GM23338 (cell line): ENCODE measurements at regions not wholly inside any gene's neighbourhood (a gene's known extent, or its start where the extent isn't known, plus 50 kb on each side); places are given as distances from the start of the nearest gene placed in this dataset.

Experiments
- EZH2 ChIP-seq: fragments of 200-600 bp; sonication (generic); IDR thresholded peaks from one replicate; pipeline ENCODE4 v1.8.0; 2017; ENCODE audit warnings: antibody characterized with exemption, mild to moderate bottlenecking, low read depth; ENCODE audit not compliant: unreplicated experiment
- EZH2phosphoT487 ChIP-seq: fragments of 200-600 bp; sonication (generic); IDR thresholded peaks from one replicate; pipeline ENCODE4 v1.8.1; 2018; ENCODE audit warnings: antibody characterized with exemption; ENCODE audit not compliant: unreplicated experiment
- JUNB ChIP-seq: IDR thresholded peaks from one replicate; pipeline ENCODE4 v1.6.1; 2016; ENCODE audit warnings: antibody characterized with exemption; ENCODE audit not compliant: unreplicated experiment
- POLR2AphosphoS5 ChIP-seq: IDR thresholded peaks from 2 replicates; pipeline ENCODE4 v1.6.1; 2016; ENCODE audit warnings: antibody characterized with exemption, low read depth
- STAT1 ChIP-seq: IDR thresholded peaks from one replicate; pipeline ENCODE4 v1.6.1; 2016; ENCODE audit warnings: antibody characterized with exemption; ENCODE audit not compliant: unreplicated experiment
- TF ChIP-seq, protein P1 (sequence below), 2 experiments: fragments of 200-600 bp in 1 of 2; sonication (generic) in 1 of 2; conservative IDR thresholded peaks; 2 replicates each; pipeline versions ENCODE4 v1.5.1 to v1.6.1; 2016 to 2017; ENCODE audit warnings: antibody characterized with exemption in 2 of 2, low read depth in 2 of 2, mild to moderate bottlenecking in 2 of 2, moderate library complexity in 1 of 2
- TF ChIP-seq, protein P2 (sequence below): fragments of 250-450 bp; sonication (Bioruptor Pico); IDR thresholded peaks from 2 replicates; pipeline ENCODE4 v1.5.0; 2020; ENCODE audit warnings: mild to moderate bottlenecking, moderate library complexity

DNA sequence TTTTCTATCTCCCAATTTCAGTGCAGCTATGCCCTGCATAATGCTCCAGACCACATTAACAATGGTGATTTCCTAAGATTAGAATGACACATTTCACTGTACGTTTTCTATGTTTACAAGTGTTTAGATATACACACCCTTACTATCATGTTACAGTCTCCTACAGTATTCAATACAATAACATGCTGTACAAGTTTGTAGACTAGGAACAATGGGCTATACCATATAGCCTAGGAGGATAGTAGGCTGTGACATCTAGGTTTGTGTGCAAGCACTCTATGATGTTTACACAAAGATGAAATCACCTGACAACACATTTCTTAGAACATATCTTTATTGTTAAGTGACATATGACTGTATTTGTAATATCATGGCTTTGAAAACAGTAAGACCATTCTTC, 1435.6 kb upstream of the NUDT12 start:
- TF ChIP-seq POLR2AphosphoS5 (no peak), STAT1 (no peak), EZH2phosphoT487 (no peak), JUNB (no peak), EZH2 (no peak)
- TF ChIP-seq, protein P1, sequence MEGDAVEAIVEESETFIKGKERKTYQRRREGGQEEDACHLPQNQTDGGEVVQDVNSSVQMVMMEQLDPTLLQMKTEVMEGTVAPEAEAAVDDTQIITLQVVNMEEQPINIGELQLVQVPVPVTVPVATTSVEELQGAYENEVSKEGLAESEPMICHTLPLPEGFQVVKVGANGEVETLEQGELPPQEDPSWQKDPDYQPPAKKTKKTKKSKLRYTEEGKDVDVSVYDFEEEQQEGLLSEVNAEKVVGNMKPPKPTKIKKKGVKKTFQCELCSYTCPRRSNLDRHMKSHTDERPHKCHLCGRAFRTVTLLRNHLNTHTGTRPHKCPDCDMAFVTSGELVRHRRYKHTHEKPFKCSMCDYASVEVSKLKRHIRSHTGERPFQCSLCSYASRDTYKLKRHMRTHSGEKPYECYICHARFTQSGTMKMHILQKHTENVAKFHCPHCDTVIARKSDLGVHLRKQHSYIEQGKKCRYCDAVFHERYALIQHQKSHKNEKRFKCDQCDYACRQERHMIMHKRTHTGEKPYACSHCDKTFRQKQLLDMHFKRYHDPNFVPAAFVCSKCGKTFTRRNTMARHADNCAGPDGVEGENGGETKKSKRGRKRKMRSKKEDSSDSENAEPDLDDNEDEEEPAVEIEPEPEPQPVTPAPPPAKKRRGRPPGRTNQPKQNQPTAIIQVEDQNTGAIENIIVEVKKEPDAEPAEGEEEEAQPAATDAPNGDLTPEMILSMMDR (conservative IDR thresholded peaks at IDR 0.05; ENCODE audit: low read depth in 2 of 2): no peak
- TF ChIP-seq, protein P2, sequence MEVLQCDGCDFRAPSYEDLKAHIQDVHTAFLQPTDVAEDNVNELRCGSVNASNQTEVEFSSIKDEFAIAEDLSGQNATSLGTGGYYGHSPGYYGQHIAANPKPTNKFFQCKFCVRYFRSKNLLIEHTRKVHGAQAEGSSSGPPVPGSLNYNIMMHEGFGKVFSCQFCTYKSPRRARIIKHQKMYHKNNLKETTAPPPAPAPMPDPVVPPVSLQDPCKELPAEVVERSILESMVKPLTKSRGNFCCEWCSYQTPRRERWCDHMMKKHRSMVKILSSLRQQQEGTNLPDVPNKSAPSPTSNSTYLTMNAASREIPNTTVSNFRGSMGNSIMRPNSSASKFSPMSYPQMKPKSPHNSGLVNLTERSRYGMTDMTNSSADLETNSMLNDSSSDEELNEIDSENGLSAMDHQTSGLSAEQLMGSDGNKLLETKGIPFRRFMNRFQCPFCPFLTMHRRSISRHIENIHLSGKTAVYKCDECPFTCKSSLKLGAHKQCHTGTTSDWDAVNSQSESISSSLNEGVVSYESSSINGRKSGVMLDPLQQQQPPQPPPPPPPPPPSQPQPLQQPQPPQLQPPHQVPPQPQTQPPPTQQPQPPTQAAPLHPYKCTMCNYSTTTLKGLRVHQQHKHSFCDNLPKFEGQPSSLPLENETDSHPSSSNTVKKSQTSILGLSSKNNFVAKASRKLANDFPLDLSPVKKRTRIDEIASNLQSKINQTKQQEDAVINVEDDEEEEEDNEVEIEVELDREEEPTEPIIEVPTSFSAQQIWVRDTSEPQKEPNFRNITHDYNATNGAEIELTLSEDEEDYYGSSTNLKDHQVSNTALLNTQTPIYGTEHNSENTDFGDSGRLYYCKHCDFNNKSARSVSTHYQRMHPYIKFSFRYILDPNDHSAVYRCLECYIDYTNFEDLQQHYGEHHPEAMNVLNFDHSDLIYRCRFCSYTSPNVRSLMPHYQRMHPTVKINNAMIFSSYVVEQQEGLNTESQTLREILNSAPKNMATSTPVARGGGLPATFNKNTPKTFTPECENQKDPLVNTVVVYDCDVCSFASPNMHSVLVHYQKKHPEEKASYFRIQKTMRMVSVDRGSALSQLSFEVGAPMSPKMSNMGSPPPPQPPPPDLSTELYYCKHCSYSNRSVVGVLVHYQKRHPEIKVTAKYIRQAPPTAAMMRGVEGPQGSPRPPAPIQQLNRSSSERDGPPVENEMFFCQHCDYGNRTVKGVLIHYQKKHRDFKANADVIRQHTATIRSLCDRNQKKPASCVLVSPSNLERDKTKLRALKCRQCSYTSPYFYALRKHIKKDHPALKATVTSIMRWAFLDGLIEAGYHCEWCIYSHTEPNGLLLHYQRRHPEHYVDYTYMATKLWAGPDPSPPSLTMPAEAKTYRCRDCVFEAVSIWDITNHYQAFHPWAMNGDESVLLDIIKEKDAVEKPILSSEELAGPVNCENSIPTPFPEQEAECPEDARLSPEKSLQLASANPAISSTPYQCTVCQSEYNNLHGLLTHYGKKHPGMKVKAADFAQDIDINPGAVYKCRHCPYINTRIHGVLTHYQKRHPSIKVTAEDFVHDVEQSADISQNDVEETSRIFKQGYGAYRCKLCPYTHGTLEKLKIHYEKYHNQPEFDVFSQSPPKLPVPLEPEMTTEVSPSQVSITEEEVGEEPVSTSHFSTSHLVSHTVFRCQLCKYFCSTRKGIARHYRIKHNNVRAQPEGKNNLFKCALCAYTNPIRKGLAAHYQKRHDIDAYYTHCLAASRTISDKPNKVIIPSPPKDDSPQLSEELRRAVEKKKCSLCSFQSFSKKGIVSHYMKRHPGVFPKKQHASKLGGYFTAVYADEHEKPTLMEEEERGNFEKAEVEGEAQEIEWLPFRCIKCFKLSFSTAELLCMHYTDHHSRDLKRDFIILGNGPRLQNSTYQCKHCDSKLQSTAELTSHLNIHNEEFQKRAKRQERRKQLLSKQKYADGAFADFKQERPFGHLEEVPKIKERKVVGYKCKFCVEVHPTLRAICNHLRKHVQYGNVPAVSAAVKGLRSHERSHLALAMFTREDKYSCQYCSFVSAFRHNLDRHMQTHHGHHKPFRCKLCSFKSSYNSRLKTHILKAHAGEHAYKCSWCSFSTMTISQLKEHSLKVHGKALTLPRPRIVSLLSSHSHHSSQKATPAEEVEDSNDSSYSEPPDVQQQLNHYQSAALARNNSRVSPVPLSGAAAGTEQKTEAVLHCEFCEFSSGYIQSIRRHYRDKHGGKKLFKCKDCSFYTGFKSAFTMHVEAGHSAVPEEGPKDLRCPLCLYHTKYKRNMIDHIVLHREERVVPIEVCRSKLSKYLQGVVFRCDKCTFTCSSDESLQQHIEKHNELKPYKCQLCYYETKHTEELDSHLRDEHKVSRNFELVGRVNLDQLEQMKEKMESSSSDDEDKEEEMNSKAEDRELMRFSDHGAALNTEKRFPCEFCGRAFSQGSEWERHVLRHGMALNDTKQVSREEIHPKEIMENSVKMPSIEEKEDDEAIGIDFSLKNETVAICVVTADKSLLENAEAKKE (CRISPR knock-in tag): no peak
